ENCODE measurements at regions not wholly inside any gene's neighbourhood (a gene's known extent, or its start where the extent isn't known, plus 50 kb on each side); places are given as distances from the start of the nearest gene placed in this dataset.

- no peak for DNase-seq (ENCODE audit: low read depth, low spot score)
- no peak overlapping the region for H3K4me3 ChIP-seq (ENCODE audit: low read depth, low read length)
- POLR2A ChIA-PET: no interaction called here
- CTCF ChIA-PET: no interaction called here
- no peak for TF ChIP-seq CTCF (IDR thresholded peaks at IDR 0.05; ENCODE audit: insufficient read depth, low read length, missing control alignments)
Measured at GRCh38 chr2:8334866-8335325, 347.0 kb upstream of the ID2 start.

- H3K4me3 ChIP-seq (ENCODE audit: low read depth, low read length): no peak overlapping the region
- TF ChIP-seq CTCF (IDR thresholded peaks at IDR 0.05; ENCODE audit: insufficient read depth, low read length, missing control alignments): no peak
- DNase-seq (ENCODE audit: low read depth, low spot score): no peak
- POLR2A ChIA-PET: no interaction called here
- CTCF ChIA-PET: interaction anchor here (0.8 kb wide), 1 partner anchor 40 kb away, joined by 3 read pairs; no protein-coding TSS in a partner anchor
Measured at GRCh38 chr2:8335801-8336200, 346.1 kb upstream of the ID2 start.

- DNase-seq (ENCODE audit: low read depth, low spot score): no peak
- no peak overlapping the region for H3K4me3 ChIP-seq (ENCODE audit: low read depth, low read length)
- ChIA-PET POLR2A (no interaction called here), CTCF (interaction anchor here (0.8 kb wide), 1 partner anchor 18 kb away, joined by 3 read pairs; no protein-coding TSS in a partner anchor)
- TF ChIP-seq CTCF (IDR thresholded peaks at IDR 0.05; ENCODE audit: insufficient read depth, low read length, missing control alignments): no peak
Measured at GRCh38 chr2:8337321-8337720, 344.5 kb upstream of the ID2 start.

- ChIA-PET POLR2A (no interaction called here), CTCF (no interaction called here)
- no peak for DNase-seq (ENCODE audit: low read depth, low spot score)
- no peak overlapping the region for H3K4me3 ChIP-seq (ENCODE audit: low read depth, low read length)
- TF ChIP-seq CTCF (IDR thresholded peaks at IDR 0.05; ENCODE audit: insufficient read depth, low read length, missing control alignments): no peak
Measured at GRCh38 chr2:8342407-8342806, 339.4 kb upstream of the ID2 start.

- POLR2A ChIA-PET: no interaction called here
- DNase-seq (ENCODE audit: low read depth, low spot score): no peak
- no peak overlapping the region for H3K4me3 ChIP-seq (ENCODE audit: low read depth, low read length)
- TF ChIP-seq CTCF (IDR thresholded peaks at IDR 0.05; ENCODE audit: insufficient read depth, low read length, missing control alignments): no peak
- CTCF ChIA-PET: no interaction called here
Measured at GRCh38 chr2:8343031-8343430, 338.8 kb upstream of the ID2 start.

- ChIA-PET CTCF (no interaction called here), POLR2A (no interaction called here)
- DNase-seq (ENCODE audit: low read depth, low spot score): no peak
- TF ChIP-seq CTCF (IDR thresholded peaks at IDR 0.05; ENCODE audit: insufficient read depth, low read length, missing control alignments): no peak
- no peak overlapping the region for H3K4me3 ChIP-seq (ENCODE audit: low read depth, low read length)
Measured at GRCh38 chr2:8344144-8345097, 337.4 kb upstream of the ID2 start.
